WERI-Rb-1 (cell line): ENCODE measurements at regions not wholly inside any gene's neighbourhood (a gene's known extent, or its start where the extent isn't known, plus 50 kb on each side); places are given as distances from the start of the nearest gene placed in this dataset.

Source experiments
- DNase-seq: peaks from one replicate; pipeline ENCODE4 v3.0.0-alpha.2; 2020
- H3K27ac ChIP-seq: fragments of 250-450 bp; sonication (Bioruptor Pico); 2 replicates; pipeline ENCODE4 v1.5.1; 2020; ENCODE audit warnings: mild to moderate bottlenecking, moderate library complexity
- H3K27me3 ChIP-seq: fragments of 250-450 bp; sonication (Bioruptor Pico); 2 replicates; pipeline ENCODE4 v1.5.1; 2021; ENCODE audit warnings: mild to moderate bottlenecking, low read depth, moderate library complexity; ENCODE audit not compliant: insufficient read depth, severe bottlenecking
- H3K36me3 ChIP-seq: fragments of 250-450 bp; sonication (Bioruptor Pico); 2 replicates; pipeline ENCODE4 v1.5.1; 2020; ENCODE audit warnings: mild to moderate bottlenecking, moderate library complexity
- H3K4me3 ChIP-seq: 2 replicates; pipeline ENCODE4 v1.5.1; 2011; ENCODE audit warnings: low read depth, mild to moderate bottlenecking, control low read depth, low read length
- H3K9me3 ChIP-seq: fragments of 250-450 bp; sonication (Bioruptor Pico); 2 replicates; pipeline ENCODE4 v1.5.1; 2021; ENCODE audit warnings: mild to moderate bottlenecking, moderate library complexity; ENCODE audit not compliant: severe bottlenecking
- CTCF ChIP-seq: IDR thresholded peaks from 2 replicates; pipeline ENCODE4 v1.5.1; 2011; ENCODE audit warnings: low read depth, mild to moderate bottlenecking, control low read depth, inconsistent platforms, low read length

GRCh38 chr1:81545734-81546133 is 255.0 kb upstream of the ADGRL2 start:
- TF ChIP-seq CTCF: no peak
- no peaks in the 10 kb centered on the region for H3K27me3 ChIP-seq

GRCh38 chr1:81543764-81544163 is 257.0 kb upstream of the ADGRL2 start:
- H3K9me3 ChIP-seq: no peaks in the 10 kb centered on the region
- no peaks in the 10 kb centered on the region for H3K36me3 ChIP-seq
- no peaks in the 10 kb centered on the region for H3K27me3 ChIP-seq
- no peak for TF ChIP-seq CTCF
- H3K4me3 ChIP-seq: no peak overlapping the region
- no peak overlapping the region for H3K27ac ChIP-seq
- no peak for DNase-seq

More at GRCh38 chr1:81545734-81546133, 255.0 kb upstream of the ADGRL2 start:
- Histone ChIP-seq H3K9me3 (no peaks in the 10 kb centered on the region), H3K4me3 (no peak overlapping the region), H3K36me3 (no peaks in the 10 kb centered on the region), H3K27ac (no peak overlapping the region)
- no peak for DNase-seq

GRCh38 chr1:81542196-81542595 is 258.5 kb upstream of the ADGRL2 start:
- Histone ChIP-seq H3K27me3 (no peaks in the 10 kb centered on the region), H3K36me3 (no peaks in the 10 kb centered on the region), H3K27ac (no peak overlapping the region), H3K4me3 (no peak overlapping the region), H3K9me3 (no peaks in the 10 kb centered on the region)
- no peak for TF ChIP-seq CTCF
- no peak for DNase-seq

GRCh38 chr1:81540216-81540615 is 260.5 kb upstream of the ADGRL2 start:
- no peak for DNase-seq
- Histone ChIP-seq H3K4me3 (no peak overlapping the region), H3K9me3 (no peaks in the 10 kb centered on the region), H3K27ac (no peak overlapping the region), H3K36me3 (no peaks in the 10 kb centered on the region), H3K27me3 (no peaks in the 10 kb centered on the region)
- no peak for TF ChIP-seq CTCF

- Histone ChIP-seq H3K27me3 (no peaks in the 10 kb centered on the region), H3K4me3 (no peak overlapping the region), H3K27ac (no peak overlapping the region), H3K9me3 (no peaks in the 10 kb centered on the region), H3K36me3 (no peaks in the 10 kb centered on the region)
- no peak for DNase-seq
- no peak for TF ChIP-seq CTCF
Observed at GRCh38 chr1:81529014-81529413, 271.7 kb upstream of the ADGRL2 start.

- no peak for DNase-seq
- H3K36me3 ChIP-seq: no peaks in the 10 kb centered on the region
- H3K4me3 ChIP-seq: no peak overlapping the region
- no peaks in the 10 kb centered on the region for H3K9me3 ChIP-seq
- no peak overlapping the region for H3K27ac ChIP-seq
- H3K27me3 ChIP-seq: no peaks in the 10 kb centered on the region
- no peak for TF ChIP-seq CTCF
Observed at GRCh38 chr1:81525085-81525484, 275.6 kb upstream of the ADGRL2 start.
